Fibroblast of mammary gland (primary cell): ENCODE measurements at regions not wholly inside any gene's neighbourhood (a gene's known extent, or its start where the extent isn't known, plus 50 kb on each side); places are given as distances from the start of the nearest gene placed in this dataset.

Experiments used
- DNase-seq: peaks from one replicate; pipeline ENCODE4 v3.0.0-alpha.2; 2010; ENCODE audit warnings: low read depth
- H3K4me3 ChIP-seq: 2 replicates; pipeline ENCODE4 v1.5.1; 2011; ENCODE audit warnings: low read depth, mild to moderate bottlenecking, low read length, moderate library complexity; ENCODE audit not compliant: control insufficient read depth
- TF ChIP-seq, protein P1 (sequence below): conservative IDR thresholded peaks from 2 replicates; pipeline ENCODE4 v1.5.1; 2011; ENCODE audit warnings: low read depth, low read length, inconsistent platforms; ENCODE audit not compliant: control insufficient read depth, insufficient read depth

DNA sequence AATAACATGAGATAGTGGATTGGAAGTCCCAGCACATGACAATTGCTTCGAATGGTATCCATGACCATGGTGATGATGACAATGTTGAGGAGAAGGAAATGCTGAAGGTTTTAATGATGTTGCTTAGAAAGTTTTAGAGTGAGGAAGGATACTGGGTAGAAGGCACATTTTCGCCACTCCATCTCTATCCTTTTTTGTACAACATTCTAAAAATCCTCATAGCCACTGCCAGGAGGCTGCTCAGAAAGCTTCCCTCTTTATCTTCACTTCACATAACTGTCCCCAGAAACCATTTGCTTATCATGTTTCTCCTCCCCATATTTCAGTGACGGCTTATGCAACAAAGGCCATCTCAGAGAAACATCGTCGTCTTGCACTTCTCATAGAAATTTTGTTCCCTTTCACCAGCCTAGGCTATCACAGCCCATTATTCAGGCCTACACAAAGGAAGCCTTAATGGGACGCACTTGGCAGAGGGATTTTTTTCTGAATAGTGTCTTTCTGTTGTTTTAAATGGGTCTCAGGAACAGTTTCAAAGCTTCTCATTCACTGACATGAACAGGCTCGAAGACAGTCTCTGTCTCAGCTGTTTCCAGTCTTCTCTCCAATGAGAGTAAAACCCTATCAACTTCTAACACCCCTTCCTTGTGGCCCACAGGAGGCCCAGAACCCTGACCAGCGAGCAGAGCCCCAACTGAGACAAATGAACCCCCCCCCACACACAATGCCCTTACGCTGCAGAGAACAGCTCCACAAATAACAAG lies 506.7 kb downstream of the HAPSTR1 start:
- DNase-seq: no peak
- TF ChIP-seq, protein P1, sequence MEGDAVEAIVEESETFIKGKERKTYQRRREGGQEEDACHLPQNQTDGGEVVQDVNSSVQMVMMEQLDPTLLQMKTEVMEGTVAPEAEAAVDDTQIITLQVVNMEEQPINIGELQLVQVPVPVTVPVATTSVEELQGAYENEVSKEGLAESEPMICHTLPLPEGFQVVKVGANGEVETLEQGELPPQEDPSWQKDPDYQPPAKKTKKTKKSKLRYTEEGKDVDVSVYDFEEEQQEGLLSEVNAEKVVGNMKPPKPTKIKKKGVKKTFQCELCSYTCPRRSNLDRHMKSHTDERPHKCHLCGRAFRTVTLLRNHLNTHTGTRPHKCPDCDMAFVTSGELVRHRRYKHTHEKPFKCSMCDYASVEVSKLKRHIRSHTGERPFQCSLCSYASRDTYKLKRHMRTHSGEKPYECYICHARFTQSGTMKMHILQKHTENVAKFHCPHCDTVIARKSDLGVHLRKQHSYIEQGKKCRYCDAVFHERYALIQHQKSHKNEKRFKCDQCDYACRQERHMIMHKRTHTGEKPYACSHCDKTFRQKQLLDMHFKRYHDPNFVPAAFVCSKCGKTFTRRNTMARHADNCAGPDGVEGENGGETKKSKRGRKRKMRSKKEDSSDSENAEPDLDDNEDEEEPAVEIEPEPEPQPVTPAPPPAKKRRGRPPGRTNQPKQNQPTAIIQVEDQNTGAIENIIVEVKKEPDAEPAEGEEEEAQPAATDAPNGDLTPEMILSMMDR: no peak

DNA sequence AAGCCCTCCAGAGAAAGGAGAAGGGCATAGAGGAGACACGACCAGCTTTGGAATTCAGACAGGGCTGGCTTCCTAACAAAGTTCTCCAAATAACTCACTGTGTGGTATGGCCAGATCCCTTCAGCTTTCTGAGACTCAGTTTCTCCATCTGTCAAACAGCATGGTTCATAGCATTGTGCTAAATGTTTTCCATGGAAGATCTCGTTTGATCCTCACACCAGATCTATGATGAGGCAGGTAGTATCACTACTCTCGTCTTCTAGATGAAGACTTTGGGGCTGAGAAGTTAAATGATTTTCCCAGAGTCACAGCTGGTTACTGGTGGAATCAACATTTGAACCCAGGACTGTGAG lies 507.3 kb downstream of the HAPSTR1 start:
- TF ChIP-seq, protein P1: no peak
- no peak overlapping the region for H3K4me3 ChIP-seq
- DNase-seq: no peak

More for the DNA sequence above, 506.7 kb downstream of the HAPSTR1 start:
- no peak overlapping the region for H3K4me3 ChIP-seq

DNA sequence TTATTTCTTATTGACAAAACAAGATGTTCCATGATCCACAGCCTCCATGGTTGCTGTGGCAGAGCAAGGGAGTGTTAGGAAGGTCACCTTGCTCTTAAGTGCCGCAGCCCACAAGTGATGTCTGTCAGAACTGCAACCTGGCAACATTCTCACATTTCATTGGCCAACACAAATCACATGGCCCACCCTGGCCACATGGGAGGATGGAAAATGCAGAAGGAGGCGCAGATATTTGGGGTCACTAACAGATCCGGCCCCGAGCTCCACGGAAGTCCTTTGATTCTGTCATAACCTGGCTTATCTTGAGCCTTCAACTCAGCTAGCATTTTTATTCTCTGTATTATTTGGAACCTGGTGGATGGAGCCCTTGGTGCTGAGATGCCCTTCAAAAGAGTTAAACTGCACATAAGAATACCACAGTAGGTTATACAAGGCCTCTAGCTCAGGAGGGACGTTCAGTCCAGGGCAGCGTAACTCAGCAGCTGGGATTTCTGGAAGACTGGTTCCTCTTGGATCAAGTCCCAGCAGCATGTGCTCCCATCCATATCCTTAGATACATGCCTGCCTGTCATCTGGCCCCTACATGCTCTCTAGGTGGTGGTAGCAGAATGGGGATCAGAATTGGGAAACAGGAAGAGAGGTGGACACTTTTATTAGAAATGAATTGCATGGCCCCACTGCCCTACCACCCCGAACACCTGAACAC lies 508.1 kb downstream of the HAPSTR1 start:
- DNase-seq: no peak
- TF ChIP-seq, protein P1: no peak
- H3K4me3 ChIP-seq: no peak overlapping the region

DNA sequence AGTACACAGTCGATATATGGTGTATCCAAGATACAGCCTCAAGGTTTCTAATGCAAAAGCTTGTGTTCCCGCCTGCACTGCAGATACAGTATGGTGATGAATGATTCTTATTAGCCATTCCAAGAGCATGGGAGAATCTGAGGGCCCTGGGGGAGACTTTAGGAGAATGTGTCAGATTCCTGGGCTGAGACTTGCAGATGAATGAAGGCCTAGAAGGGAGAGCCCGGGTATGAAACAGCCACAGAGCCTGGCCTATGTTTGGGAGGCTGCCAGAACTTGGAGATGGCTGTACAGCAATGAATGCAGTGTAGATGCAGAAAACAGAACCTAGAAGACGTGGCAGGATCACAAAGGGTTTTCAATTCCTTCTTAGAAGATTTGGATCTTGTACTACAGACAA lies 510.7 kb downstream of the HAPSTR1 start:
- no peak for DNase-seq
- TF ChIP-seq, protein P1: no peak
- no peak overlapping the region for H3K4me3 ChIP-seq

DNA sequence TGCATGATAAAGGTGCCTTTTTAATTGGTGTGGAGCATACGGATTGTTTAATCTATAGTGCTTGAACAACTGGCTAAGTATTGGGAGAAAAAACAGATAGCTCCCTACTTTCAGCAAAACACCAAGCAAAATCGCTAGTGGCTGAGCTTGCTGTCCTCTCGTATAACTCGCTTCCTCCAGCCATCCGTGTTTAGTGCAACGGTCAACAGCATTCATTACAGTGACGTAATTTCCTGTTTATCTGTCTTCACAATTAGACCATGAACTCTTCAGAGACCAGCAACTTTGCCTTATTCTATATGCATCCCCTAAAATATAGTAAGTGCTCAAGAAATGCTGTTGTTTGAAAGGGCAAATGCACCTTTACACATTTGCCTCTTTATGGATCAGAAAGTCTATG lies 511.9 kb downstream of the HAPSTR1 start:
- TF ChIP-seq, protein P1: no peak
- no peak for DNase-seq

DNA sequence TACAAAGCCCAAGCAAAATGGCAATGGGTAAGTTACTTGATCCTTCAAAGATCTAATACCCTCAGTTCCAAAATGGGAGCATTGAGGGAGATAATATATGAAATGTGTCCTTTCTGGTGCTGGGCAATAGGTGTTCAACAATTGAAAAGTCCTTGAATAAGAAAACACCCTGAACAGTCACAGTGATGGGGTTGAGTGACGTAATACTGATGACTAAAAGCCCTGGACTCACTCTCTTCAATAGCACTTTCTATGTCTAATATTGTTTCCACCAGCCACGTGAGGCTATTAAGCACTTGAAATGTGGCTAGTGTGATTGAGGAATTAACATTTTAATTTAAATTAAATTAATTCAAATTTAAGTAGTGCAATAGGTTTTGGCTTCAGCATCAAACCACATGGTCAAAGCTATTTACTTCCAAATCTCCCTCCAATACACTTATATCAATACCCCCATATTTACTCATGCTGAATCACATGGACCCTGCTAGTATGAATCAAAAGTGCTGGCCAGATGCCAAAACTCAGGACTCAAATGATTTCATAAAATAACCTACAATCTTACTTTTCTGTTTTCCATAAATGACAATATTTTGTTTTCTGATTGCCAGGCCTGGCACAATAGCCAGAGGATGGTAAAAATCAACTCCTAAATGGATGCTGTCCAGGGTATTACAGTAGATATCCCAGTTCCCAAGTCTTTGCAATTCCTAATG lies 516.2 kb downstream of the HAPSTR1 start:
- TF ChIP-seq, protein P1: no peak
- no peak for DNase-seq
- no peak overlapping the region for H3K4me3 ChIP-seq

More for the DNA sequence above, 511.9 kb downstream of the HAPSTR1 start:
- H3K4me3 ChIP-seq: no peak overlapping the region
